CD14-positive monocyte (primary cell): ENCODE measurements at regions not wholly inside any gene's neighbourhood (a gene's known extent, or its start where the extent isn't known, plus 50 kb on each side); places are given as distances from the start of the nearest gene placed in this dataset.

Experiments
- DNase-seq, 3 donors: peaks; one replicate each; pipeline ENCODE4 v3.0.0-alpha.2; 2011 to 2022
- H2AFZ ChIP-seq: 2 replicates; pipeline ENCODE4 v1.6.0; 2012; ENCODE audit warnings: mild to moderate bottlenecking, low read depth, low read length, inconsistent platforms; ENCODE audit not compliant: insufficient read depth, poor library complexity, severe bottlenecking
- H3K27ac ChIP-seq, 2 donors: 1 replicate in 1 of 2; 2 replicates in 1 of 2; pipeline ENCODE4 v1.5.1; 2012 to 2013; ENCODE audit warnings: low read length in 2 of 2, control low read depth in 1 of 2, inconsistent platforms in 1 of 2, low read depth in 1 of 2, mild to moderate bottlenecking in 1 of 2
- H3K27me3 ChIP-seq, 2 donors: one replicate each; pipeline versions ENCODE4 v1.6.0 to v1.6.1; 2011 to 2013; ENCODE audit warnings: low read length in 2 of 2; ENCODE audit not compliant: control insufficient read depth in 2 of 2, insufficient read depth in 2 of 2
- H3K36me3 ChIP-seq, 2 donors: replicated peaks in 1 of 2; 1 replicate in 1 of 2; 2 replicates in 1 of 2; pipeline versions ENCODE4 v1.5.1 to v1.6.1; 2012 to 2013; ENCODE audit warnings: low read length in 2 of 2, control low read depth in 1 of 2, inconsistent platforms in 1 of 2, mild to moderate bottlenecking in 1 of 2; ENCODE audit not compliant: insufficient read depth in 2 of 2, control insufficient read depth in 1 of 2
- H3K4me1 ChIP-seq, 2 donors: 1 replicate in 1 of 2; 2 replicates in 1 of 2; pipeline versions ENCODE4 v1.5.1 to v1.6.1; 2012 to 2013; ENCODE audit warnings: low read length in 2 of 2, control low read depth in 1 of 2, inconsistent platforms in 1 of 2, mild to moderate bottlenecking in 1 of 2, moderate library complexity in 1 of 2; ENCODE audit not compliant: insufficient read depth in 2 of 2, control insufficient read depth in 1 of 2
- H3K4me2 ChIP-seq: replicated peaks from 2 replicates; pipeline ENCODE3; 2012; ENCODE audit warnings: low read length, moderate library complexity, mild to moderate bottlenecking; ENCODE audit not compliant: poor library complexity, severe bottlenecking; ENCODE audit errors: extremely low read depth
- H3K4me3 ChIP-seq, 3 experiments: fragments of 200-600 bp in 1 of 3; sonication (generic) in 1 of 3; replicated peaks in 1 of 3; 1 replicate in 2 of 3; 2 replicates in 1 of 3; pipeline ENCODE4 v1.5.1; 2011 to 2013; ENCODE audit warnings: low read length in 3 of 3, mild to moderate bottlenecking in 3 of 3, control low read depth in 2 of 3, low read depth in 2 of 3, inconsistent platforms in 1 of 3, moderate library complexity in 1 of 3
- H3K79me2 ChIP-seq: 2 replicates; pipeline ENCODE4 v1.6.0; 2012; ENCODE audit warnings: mild to moderate bottlenecking, control low read depth, inconsistent platforms, low read length, moderate library complexity; ENCODE audit not compliant: insufficient read depth
- H3K9ac ChIP-seq: 2 replicates; pipeline ENCODE4 v1.6.0; 2017; ENCODE audit warnings: low read length, mild to moderate bottlenecking; ENCODE audit not compliant: insufficient read depth, poor library complexity, severe bottlenecking
- H3K9me3 ChIP-seq, 2 donors: replicated peaks in 1 of 2; 1 replicate in 1 of 2; 2 replicates in 1 of 2; pipeline versions ENCODE4 v1.5.1 to v1.6.1; 2012 to 2013; ENCODE audit warnings: low read length in 2 of 2, control low read depth in 1 of 2; ENCODE audit not compliant: control insufficient read depth in 1 of 2, insufficient read depth in 1 of 2
- H4K20me1 ChIP-seq: 2 replicates; pipeline ENCODE4 v1.6.0; 2012; ENCODE audit warnings: mild to moderate bottlenecking, low read length, control low read depth, moderate library complexity; ENCODE audit not compliant: insufficient read depth
- H3K27ac Mint-ChIP-seq, 7 donors: one replicate each; pipeline ENCODE4 v1.8.0; 2020; ENCODE audit warnings: mild to moderate bottlenecking in 7 of 7, mixed read lengths in 7 of 7, moderate library complexity in 6 of 7, inconsistent platforms in 2 of 7
- H3K27me3 Mint-ChIP-seq, 3 donors: one replicate each; pipeline ENCODE4 v1.8.0; 2021 to 2022; ENCODE audit warnings: low read depth in 3 of 3, mild to moderate bottlenecking in 3 of 3, mixed read lengths in 3 of 3, moderate library complexity in 3 of 3, inconsistent platforms in 1 of 3
- H3K36me3 Mint-ChIP-seq, 2 donors: one replicate each; pipeline ENCODE4 v1.8.0; 2020; ENCODE audit warnings: mixed read lengths in 2 of 2, inconsistent platforms in 1 of 2, mild to moderate bottlenecking in 1 of 2
- H3K4me1 Mint-ChIP-seq: one replicate; pipeline ENCODE4 v1.8.0; 2020; ENCODE audit warnings: mild to moderate bottlenecking, mixed read lengths
- H3K4me3 Mint-ChIP-seq, 2 donors: one replicate each; pipeline ENCODE4 v1.8.0; 2020; ENCODE audit warnings: mild to moderate bottlenecking in 2 of 2, mixed read lengths in 2 of 2, moderate library complexity in 1 of 2
- H3K9me3 Mint-ChIP-seq, 7 donors: one replicate each; pipeline ENCODE4 v1.8.0; 2020 to 2022; ENCODE audit warnings: mixed read lengths in 7 of 7, mild to moderate bottlenecking in 6 of 7, moderate library complexity in 6 of 7, inconsistent platforms in 2 of 7
- CTCF ChIP-seq: fragments of 200-600 bp; IDR thresholded peaks from one replicate; pipeline ENCODE4 v1.8.0; 2022; ENCODE audit warnings: antibody characterized with exemption, mild to moderate bottlenecking
- WGBS: methylation state at CpG from one replicate; pipeline ENCODE4 v1.1.5; 2013; ENCODE audit warnings: missing lambda C conversion rate; ENCODE audit not compliant: insufficient coverage; 5-methylcytosine and 5-hydroxymethylcytosine counted together
- intact Hi-C, 2 donors: fragments of 100-400 bp; cut with micrococcal nuclease; formaldehyde crosslinking; loops; one replicate each; pipeline versions ENCODE4 v1.15.0 to v1.15.1; 2023

- Mint-ChIP-seq H3K4me1 (no peaks in the 10 kb centered on the region), H3K27ac (peak overlapping the region in 1 of 7 donors; percentile 68), H3K27me3 (peaks cover 0 to 1% (median 0%) of the 10 kb centered on the region in 3 donors), H3K4me3 (no peak overlapping the region), H3K36me3 (no peaks in the 10 kb centered on the region), H3K9me3 (peaks cover 0 to 3% (median 0%) of the 10 kb centered on the region in 7 donors)
- H3K9me3 ChIP-seq: no peaks in the 10 kb centered on the region
- H3K36me3 ChIP-seq: no peaks in the 10 kb centered on the region
- intact Hi-C loops: no loop called here
- no peaks in the 10 kb centered on the region for H3K79me2 ChIP-seq
- no peak for TF ChIP-seq CTCF
- DNase-seq: no peak
- no peak overlapping the region for H2AFZ ChIP-seq
- H3K27ac ChIP-seq: no peak overlapping the region
- H4K20me1 ChIP-seq: no peaks in the 10 kb centered on the region
- no peaks in the 10 kb centered on the region for H3K27me3 ChIP-seq
- no peak overlapping the region for H3K4me3 ChIP-seq
- WGBS: 100% methylated on average over 4 of the region's 6 CpGs
- no peak overlapping the region for H3K4me2 ChIP-seq
- no peak overlapping the region for H3K9ac ChIP-seq
- H3K4me1 ChIP-seq: no peaks in the 10 kb centered on the region
These were observed 89.3 kb upstream of the LIPC start for GRCh38 chr15:58342508-58342907.

GRCh38 chr15:58344213-58345070 is 87.3 kb upstream of the LIPC start:
- Histone ChIP-seq H3K79me2 (no peaks in the 10 kb centered on the region), H3K9me3 (no peaks in the 10 kb centered on the region), H3K4me3 (no peak overlapping the region), H3K9ac (no peak overlapping the region), H3K27me3 (no peaks in the 10 kb centered on the region), H3K27ac (no peak overlapping the region), H3K36me3 (no peaks in the 10 kb centered on the region), H3K4me2 (no peak overlapping the region), H2AFZ (no peak overlapping the region), H4K20me1 (no peaks in the 10 kb centered on the region), H3K4me1 (no peaks in the 10 kb centered on the region)
- WGBS: 100% methylated on average over 1 of the region's 5 CpGs
- H3K4me3 Mint-ChIP-seq: no peak overlapping the region
- peak overlapping the region in 1 of 7 donors; percentile 1 for H3K27ac Mint-ChIP-seq
- intact Hi-C loops: no loop called here
- H3K4me1 Mint-ChIP-seq: peaks cover 2% of the 10 kb centered on the region
- TF ChIP-seq CTCF: no peak
- H3K36me3 Mint-ChIP-seq: no peaks in the 10 kb centered on the region
- peaks cover 0 to 1% (median 0%) of the 10 kb centered on the region in 3 donors for H3K27me3 Mint-ChIP-seq
- no peak for DNase-seq
- peaks cover 0 to 5% (median 0%) of the 10 kb centered on the region in 7 donors for H3K9me3 Mint-ChIP-seq
